ENCODE measurements at regions not wholly inside any gene's neighbourhood (a gene's known extent, or its start where the extent isn't known, plus 50 kb on each side); places are given as distances from the start of the nearest gene placed in this dataset.

DNA sequence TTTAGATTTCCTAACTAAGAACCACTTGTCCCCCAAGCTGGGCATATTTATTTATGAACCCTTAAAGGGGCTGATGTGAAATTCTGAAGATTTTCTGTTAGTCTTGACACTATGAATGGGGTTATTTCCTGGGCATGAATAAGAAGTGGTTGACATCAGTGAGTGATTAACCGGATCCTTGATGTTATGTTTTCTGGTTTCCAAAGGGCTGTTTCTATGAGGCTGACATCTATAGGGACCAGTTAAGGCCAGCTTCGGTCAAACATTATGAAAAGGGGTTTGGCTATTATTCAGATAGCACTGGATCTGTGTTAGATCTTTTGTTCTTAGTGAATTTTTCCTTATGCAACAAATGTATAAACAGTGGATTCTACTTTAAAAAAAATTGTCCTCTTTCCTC lies 443.7 kb upstream of the SPRED2 start:
- intact Hi-C loops (cut with micrococcal nuclease; ENCODE audit: unreplicated experiment): no loop called here
- H3K4me3 ChIP-seq (ENCODE audit: low read depth, low read length, poor library complexity, severe bottlenecking): no peak overlapping the region
- H3K9me3 ChIP-seq (ENCODE audit: low read depth, low read length, poor library complexity, severe bottlenecking): no peaks in the 10 kb centered on the region
- H3K27ac ChIP-seq (ENCODE audit: low read depth, low read length, poor library complexity, severe bottlenecking): no peak overlapping the region
- no TSS peak for BruUV-seq (replicated peaks)
- no peaks in the 10 kb centered on the region for H3K27me3 ChIP-seq (replicated peaks; ENCODE audit: insufficient read depth, low read depth, low read length, poor library complexity)
- no peaks in the 10 kb centered on the region for H3K36me3 ChIP-seq (ENCODE audit: insufficient read depth, low read length, poor library complexity, severe bottlenecking)
- POLR2A ChIA-PET (ENCODE audit: low non-redundant PET): no interaction called here
- H3K4me1 ChIP-seq (ENCODE audit: insufficient read depth, low read length, poor library complexity, severe bottlenecking): no peaks in the 10 kb centered on the region
- no peak for DNase-seq (ENCODE audit: low spot score)
- TF ChIP-seq EZH2 (IDR thresholded peaks at IDR 0.05; ENCODE audit: borderline replicate concordance, low read depth, low read length, poor library complexity, severe bottlenecking): no peak
- TF ChIP-seq, protein P1, sequence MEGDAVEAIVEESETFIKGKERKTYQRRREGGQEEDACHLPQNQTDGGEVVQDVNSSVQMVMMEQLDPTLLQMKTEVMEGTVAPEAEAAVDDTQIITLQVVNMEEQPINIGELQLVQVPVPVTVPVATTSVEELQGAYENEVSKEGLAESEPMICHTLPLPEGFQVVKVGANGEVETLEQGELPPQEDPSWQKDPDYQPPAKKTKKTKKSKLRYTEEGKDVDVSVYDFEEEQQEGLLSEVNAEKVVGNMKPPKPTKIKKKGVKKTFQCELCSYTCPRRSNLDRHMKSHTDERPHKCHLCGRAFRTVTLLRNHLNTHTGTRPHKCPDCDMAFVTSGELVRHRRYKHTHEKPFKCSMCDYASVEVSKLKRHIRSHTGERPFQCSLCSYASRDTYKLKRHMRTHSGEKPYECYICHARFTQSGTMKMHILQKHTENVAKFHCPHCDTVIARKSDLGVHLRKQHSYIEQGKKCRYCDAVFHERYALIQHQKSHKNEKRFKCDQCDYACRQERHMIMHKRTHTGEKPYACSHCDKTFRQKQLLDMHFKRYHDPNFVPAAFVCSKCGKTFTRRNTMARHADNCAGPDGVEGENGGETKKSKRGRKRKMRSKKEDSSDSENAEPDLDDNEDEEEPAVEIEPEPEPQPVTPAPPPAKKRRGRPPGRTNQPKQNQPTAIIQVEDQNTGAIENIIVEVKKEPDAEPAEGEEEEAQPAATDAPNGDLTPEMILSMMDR (conservative IDR thresholded peaks at IDR 0.05; ENCODE audit: low read depth, low read length): no peak
- CTCF ChIA-PET: no interaction called here

DNA sequence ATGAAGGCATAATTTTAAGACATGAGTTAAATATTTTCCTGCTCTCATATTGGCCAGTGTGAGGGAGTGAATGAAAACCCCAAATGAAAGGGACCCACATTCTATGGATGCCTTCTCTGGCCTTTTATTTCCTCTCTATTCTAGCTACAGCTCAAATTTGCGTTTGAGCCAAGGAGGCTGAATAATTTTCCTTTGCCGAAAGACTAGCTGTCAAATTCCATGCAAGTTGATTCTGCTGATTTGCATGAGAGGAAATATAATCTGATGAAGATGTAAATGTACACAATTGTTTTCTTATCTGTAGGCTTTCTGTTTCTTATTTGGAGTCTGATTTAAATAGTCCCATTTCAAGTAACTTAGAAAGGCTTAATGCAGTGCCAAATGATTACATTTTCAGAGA lies 438.4 kb upstream of the SPRED2 start:
- no peak overlapping the region for H3K27ac ChIP-seq (ENCODE audit: low read depth, low read length, poor library complexity, severe bottlenecking)
- no peak overlapping the region for H3K4me3 ChIP-seq (ENCODE audit: low read depth, low read length, poor library complexity, severe bottlenecking)
- TF ChIP-seq, protein P1 (conservative IDR thresholded peaks at IDR 0.05; ENCODE audit: low read depth, low read length): no peak
- TF ChIP-seq EZH2 (IDR thresholded peaks at IDR 0.05; ENCODE audit: borderline replicate concordance, low read depth, low read length, poor library complexity, severe bottlenecking): no peak
- H3K4me1 ChIP-seq (ENCODE audit: insufficient read depth, low read length, poor library complexity, severe bottlenecking): peaks cover 26% of the 10 kb centered on the region
- H3K36me3 ChIP-seq (ENCODE audit: insufficient read depth, low read length, poor library complexity, severe bottlenecking): no peaks in the 10 kb centered on the region
- no TSS peak for BruUV-seq (replicated peaks)
- intact Hi-C loops (cut with micrococcal nuclease; ENCODE audit: unreplicated experiment): no loop called here
- DNase-seq (ENCODE audit: low spot score): no peak
- CTCF ChIA-PET: no interaction called here
- POLR2A ChIA-PET (ENCODE audit: low non-redundant PET): no interaction called here
- H3K9me3 ChIP-seq (ENCODE audit: low read depth, low read length, poor library complexity, severe bottlenecking): no peaks in the 10 kb centered on the region
- H3K27me3 ChIP-seq (replicated peaks; ENCODE audit: insufficient read depth, low read depth, low read length, poor library complexity): no peaks in the 10 kb centered on the region

DNA sequence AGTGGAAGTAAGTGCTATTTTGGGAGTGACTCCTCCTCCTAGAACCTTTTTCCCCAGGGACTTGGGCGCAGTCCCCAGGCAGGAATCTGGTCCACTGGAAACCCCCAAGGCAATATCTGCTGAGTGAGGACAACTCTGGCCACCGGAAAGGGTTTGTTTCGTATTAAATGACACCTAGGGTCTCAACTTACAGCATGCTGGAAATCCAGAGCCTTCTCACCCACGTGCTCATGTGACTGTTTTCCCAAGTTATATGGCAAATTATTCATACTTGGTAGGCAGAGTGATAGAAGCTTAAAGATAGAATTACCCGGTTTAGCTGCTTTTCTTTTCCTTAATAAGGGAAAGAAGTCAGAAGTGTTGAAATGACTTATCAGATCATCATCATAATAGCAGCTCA lies 436.9 kb upstream of the SPRED2 start:
- H3K27me3 ChIP-seq (replicated peaks; ENCODE audit: insufficient read depth, low read depth, low read length, poor library complexity): no peaks in the 10 kb centered on the region
- peaks cover 31% of the 10 kb centered on the region for H3K4me1 ChIP-seq (ENCODE audit: insufficient read depth, low read length, poor library complexity, severe bottlenecking)
- no TSS peak for BruUV-seq (replicated peaks)
- no peaks in the 10 kb centered on the region for H3K36me3 ChIP-seq (ENCODE audit: insufficient read depth, low read length, poor library complexity, severe bottlenecking)
- no peaks in the 10 kb centered on the region for H3K9me3 ChIP-seq (ENCODE audit: low read depth, low read length, poor library complexity, severe bottlenecking)
- CTCF ChIA-PET: no interaction called here
- DNase-seq (ENCODE audit: low spot score): no peak
- H3K27ac ChIP-seq (ENCODE audit: low read depth, low read length, poor library complexity, severe bottlenecking): no peak overlapping the region
- intact Hi-C loops (cut with micrococcal nuclease; ENCODE audit: unreplicated experiment): no loop called here
- POLR2A ChIA-PET (ENCODE audit: low non-redundant PET): no interaction called here
- TF ChIP-seq, protein P1 (conservative IDR thresholded peaks at IDR 0.05; ENCODE audit: low read depth, low read length): no peak
- no peak for TF ChIP-seq EZH2 (IDR thresholded peaks at IDR 0.05; ENCODE audit: borderline replicate concordance, low read depth, low read length, poor library complexity, severe bottlenecking)
- no peak overlapping the region for H3K4me3 ChIP-seq (ENCODE audit: low read depth, low read length, poor library complexity, severe bottlenecking)
